ENCODE measurements at regions not wholly inside any gene's neighbourhood (a gene's known extent, or its start where the extent isn't known, plus 50 kb on each side); places are given as distances from the start of the nearest gene placed in this dataset.

- TF ChIP-seq POLR2A (IDR thresholded peaks at IDR 0.05): no peak
- TF ChIP-seq, protein P1, sequence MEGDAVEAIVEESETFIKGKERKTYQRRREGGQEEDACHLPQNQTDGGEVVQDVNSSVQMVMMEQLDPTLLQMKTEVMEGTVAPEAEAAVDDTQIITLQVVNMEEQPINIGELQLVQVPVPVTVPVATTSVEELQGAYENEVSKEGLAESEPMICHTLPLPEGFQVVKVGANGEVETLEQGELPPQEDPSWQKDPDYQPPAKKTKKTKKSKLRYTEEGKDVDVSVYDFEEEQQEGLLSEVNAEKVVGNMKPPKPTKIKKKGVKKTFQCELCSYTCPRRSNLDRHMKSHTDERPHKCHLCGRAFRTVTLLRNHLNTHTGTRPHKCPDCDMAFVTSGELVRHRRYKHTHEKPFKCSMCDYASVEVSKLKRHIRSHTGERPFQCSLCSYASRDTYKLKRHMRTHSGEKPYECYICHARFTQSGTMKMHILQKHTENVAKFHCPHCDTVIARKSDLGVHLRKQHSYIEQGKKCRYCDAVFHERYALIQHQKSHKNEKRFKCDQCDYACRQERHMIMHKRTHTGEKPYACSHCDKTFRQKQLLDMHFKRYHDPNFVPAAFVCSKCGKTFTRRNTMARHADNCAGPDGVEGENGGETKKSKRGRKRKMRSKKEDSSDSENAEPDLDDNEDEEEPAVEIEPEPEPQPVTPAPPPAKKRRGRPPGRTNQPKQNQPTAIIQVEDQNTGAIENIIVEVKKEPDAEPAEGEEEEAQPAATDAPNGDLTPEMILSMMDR (IDR thresholded peaks at IDR 0.05): no peak
Observed at GRCh38 chr11:81255895-81256294, 1477.8 kb downstream of the FAM181B start.
